Loucy (cell line): ENCODE measurements at regions not wholly inside any gene's neighbourhood (a gene's known extent, or its start where the extent isn't known, plus 50 kb on each side); places are given as distances from the start of the nearest gene placed in this dataset.
"Not testable (repeated sequence)": the region's sequence is repeated elsewhere in the genome, so short reads cannot be mapped to it uniquely, and the experiment has no call there.

Source experiments
- EZH2phosphoT487 ChIP-seq: fragments of 200-600 bp; IDR thresholded peaks from 2 replicates; pipeline ENCODE4 v1.6.1; 2018; ENCODE audit warnings: antibody characterized with exemption, mild to moderate bottlenecking, moderate library complexity, borderline replicate concordance
- TF ChIP-seq, protein P1 (sequence below): fragments of 200-600 bp; sonication (generic); conservative IDR thresholded peaks from 2 replicates; pipeline ENCODE4 v1.5.1; 2014; ENCODE audit warnings: mild to moderate bottlenecking, antibody characterized with exemption, low read length

DNA sequence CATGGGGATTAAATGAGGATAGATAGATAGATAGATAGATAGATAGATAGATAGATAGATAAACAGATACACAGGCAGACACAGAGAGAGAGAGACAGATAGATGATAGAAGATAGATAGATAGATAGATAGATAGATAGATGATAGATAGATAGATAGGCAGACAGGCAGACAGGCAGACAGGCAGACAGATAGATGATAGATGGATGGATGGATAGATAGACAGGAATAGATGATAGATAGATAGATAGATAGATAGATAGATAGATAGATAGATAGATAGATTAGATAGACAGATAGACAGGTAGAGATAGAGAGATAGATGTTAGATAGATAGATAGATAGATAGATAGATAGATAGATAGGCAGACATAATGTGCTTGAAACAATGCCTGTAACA, 137.3 kb downstream of the MED10 start:
- TF ChIP-seq, protein P1, sequence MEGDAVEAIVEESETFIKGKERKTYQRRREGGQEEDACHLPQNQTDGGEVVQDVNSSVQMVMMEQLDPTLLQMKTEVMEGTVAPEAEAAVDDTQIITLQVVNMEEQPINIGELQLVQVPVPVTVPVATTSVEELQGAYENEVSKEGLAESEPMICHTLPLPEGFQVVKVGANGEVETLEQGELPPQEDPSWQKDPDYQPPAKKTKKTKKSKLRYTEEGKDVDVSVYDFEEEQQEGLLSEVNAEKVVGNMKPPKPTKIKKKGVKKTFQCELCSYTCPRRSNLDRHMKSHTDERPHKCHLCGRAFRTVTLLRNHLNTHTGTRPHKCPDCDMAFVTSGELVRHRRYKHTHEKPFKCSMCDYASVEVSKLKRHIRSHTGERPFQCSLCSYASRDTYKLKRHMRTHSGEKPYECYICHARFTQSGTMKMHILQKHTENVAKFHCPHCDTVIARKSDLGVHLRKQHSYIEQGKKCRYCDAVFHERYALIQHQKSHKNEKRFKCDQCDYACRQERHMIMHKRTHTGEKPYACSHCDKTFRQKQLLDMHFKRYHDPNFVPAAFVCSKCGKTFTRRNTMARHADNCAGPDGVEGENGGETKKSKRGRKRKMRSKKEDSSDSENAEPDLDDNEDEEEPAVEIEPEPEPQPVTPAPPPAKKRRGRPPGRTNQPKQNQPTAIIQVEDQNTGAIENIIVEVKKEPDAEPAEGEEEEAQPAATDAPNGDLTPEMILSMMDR: not testable (repeated sequence)
- TF ChIP-seq EZH2phosphoT487: not testable (repeated sequence)
